ENCODE measurements at regions not wholly inside any gene's neighbourhood (a gene's known extent, or its start where the extent isn't known, plus 50 kb on each side); places are given as distances from the start of the nearest gene placed in this dataset.

DNA sequence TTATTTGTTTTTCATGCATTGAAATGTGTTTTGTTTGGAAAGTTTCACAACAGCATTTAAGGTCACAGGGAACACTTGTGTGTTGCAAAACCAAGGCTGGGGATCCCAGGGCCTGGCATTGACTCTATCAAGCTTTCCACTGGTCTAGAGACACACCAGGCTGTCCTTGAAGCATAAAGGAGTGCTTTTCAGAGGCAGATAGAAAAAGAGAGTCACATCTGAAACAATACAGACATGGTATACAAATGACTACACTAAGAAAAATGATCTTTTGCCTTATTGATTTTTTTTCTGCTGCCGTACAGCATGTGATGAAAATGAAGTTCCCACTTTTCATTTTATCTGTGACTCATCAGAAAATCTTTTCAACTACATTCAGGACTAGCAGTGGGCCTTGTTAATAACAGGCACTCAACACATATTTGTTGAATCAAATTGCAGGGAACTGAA lies 61.9 kb upstream of the ZCCHC2 start:
- TF ChIP-seq POLR2AphosphoS5 (IDR thresholded peaks at IDR 0.05) (no peak), POLR2A (IDR thresholded peaks at IDR 0.05) (no peak)
- TF ChIP-seq, protein P1, sequence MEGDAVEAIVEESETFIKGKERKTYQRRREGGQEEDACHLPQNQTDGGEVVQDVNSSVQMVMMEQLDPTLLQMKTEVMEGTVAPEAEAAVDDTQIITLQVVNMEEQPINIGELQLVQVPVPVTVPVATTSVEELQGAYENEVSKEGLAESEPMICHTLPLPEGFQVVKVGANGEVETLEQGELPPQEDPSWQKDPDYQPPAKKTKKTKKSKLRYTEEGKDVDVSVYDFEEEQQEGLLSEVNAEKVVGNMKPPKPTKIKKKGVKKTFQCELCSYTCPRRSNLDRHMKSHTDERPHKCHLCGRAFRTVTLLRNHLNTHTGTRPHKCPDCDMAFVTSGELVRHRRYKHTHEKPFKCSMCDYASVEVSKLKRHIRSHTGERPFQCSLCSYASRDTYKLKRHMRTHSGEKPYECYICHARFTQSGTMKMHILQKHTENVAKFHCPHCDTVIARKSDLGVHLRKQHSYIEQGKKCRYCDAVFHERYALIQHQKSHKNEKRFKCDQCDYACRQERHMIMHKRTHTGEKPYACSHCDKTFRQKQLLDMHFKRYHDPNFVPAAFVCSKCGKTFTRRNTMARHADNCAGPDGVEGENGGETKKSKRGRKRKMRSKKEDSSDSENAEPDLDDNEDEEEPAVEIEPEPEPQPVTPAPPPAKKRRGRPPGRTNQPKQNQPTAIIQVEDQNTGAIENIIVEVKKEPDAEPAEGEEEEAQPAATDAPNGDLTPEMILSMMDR (IDR thresholded peaks at IDR 0.05): no peak

All from upper lobe of left lung (tissue), 4 donors.